Breast epithelium (tissue), 3 donors: ENCODE measurements at regions not wholly inside any gene's neighbourhood (a gene's known extent, or its start where the extent isn't known, plus 50 kb on each side); places are given as distances from the start of the nearest gene placed in this dataset.

ENCODE experiments used
- POLR2A ChIP-seq: fragments of 450-650 bp; IDR thresholded peaks from one replicate; pipeline ENCODE4 v1.6.1; 2016; ENCODE audit warnings: antibody characterized with exemption, mild to moderate bottlenecking, moderate library complexity
- POLR2AphosphoS5 ChIP-seq, 3 donors: sonication (generic); formaldehyde crosslinking; IDR thresholded peaks; one replicate each; pipeline ENCODE4 v1.6.1; 2017; ENCODE audit warnings: antibody characterized with exemption in 3 of 3

GRCh38 chr2:234136461-234136860 is 86.0 kb downstream of the SPP2 start:
- no peak for TF ChIP-seq POLR2AphosphoS5 (IDR thresholded peaks at IDR 0.05)
- no peak for TF ChIP-seq POLR2A
